NB4 (cell line): ENCODE measurements at regions not wholly inside any gene's neighbourhood (a gene's known extent, or its start where the extent isn't known, plus 50 kb on each side); places are given as distances from the start of the nearest gene placed in this dataset.

Experiments
- MAX ChIP-seq: IDR thresholded peaks from 2 replicates; pipeline ENCODE4 v1.6.1; 2011; ENCODE audit warnings: low read depth, low read length
- MYC ChIP-seq: IDR thresholded peaks from 2 replicates; pipeline ENCODE4 v1.6.1; 2011; ENCODE audit warnings: low read depth, low read length
- POLR2A ChIP-seq: IDR thresholded peaks from 2 replicates; pipeline ENCODE4 v1.6.1; 2011; ENCODE audit warnings: mild to moderate bottlenecking; ENCODE audit not compliant: insufficient read length; ENCODE audit errors: extremely low read depth
- TF ChIP-seq, protein P1 (sequence below): IDR thresholded peaks from one replicate; pipeline ENCODE4 v1.5.1; 2012; ENCODE audit warnings: low read depth, low read length

GRCh38 chr21:45352621-45353139 lies 52.3 kb upstream of the COL18A1 start:
- TF ChIP-seq POLR2A: no peak
- TF ChIP-seq, protein P1, sequence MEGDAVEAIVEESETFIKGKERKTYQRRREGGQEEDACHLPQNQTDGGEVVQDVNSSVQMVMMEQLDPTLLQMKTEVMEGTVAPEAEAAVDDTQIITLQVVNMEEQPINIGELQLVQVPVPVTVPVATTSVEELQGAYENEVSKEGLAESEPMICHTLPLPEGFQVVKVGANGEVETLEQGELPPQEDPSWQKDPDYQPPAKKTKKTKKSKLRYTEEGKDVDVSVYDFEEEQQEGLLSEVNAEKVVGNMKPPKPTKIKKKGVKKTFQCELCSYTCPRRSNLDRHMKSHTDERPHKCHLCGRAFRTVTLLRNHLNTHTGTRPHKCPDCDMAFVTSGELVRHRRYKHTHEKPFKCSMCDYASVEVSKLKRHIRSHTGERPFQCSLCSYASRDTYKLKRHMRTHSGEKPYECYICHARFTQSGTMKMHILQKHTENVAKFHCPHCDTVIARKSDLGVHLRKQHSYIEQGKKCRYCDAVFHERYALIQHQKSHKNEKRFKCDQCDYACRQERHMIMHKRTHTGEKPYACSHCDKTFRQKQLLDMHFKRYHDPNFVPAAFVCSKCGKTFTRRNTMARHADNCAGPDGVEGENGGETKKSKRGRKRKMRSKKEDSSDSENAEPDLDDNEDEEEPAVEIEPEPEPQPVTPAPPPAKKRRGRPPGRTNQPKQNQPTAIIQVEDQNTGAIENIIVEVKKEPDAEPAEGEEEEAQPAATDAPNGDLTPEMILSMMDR: no peak
- no peak for TF ChIP-seq MAX
- TF ChIP-seq MYC: no peak
